SU-DHL-6 (cell line): ENCODE measurements at regions not wholly inside any gene's neighbourhood (a gene's known extent, or its start where the extent isn't known, plus 50 kb on each side); places are given as distances from the start of the nearest gene placed in this dataset.

Source experiments
- H2AFZ ChIP-seq: fragments of 200-600 bp; sonication (generic); 2 replicates; pipeline ENCODE4 v1.6.1; 2014; ENCODE audit warnings: low read depth, mild to moderate bottlenecking, moderate library complexity, mixed read lengths, antibody characterized with exemption, low read length; ENCODE audit not compliant: severe bottlenecking
- H3F3A ChIP-seq: fragments of 200-600 bp; shearing (Covaris generic); 2 replicates; pipeline ENCODE4 v1.6.0; 2016; ENCODE audit warnings: antibody characterized with exemption, mild to moderate bottlenecking; ENCODE audit not compliant: insufficient read depth
- H3K27ac ChIP-seq: fragments of 200-600 bp; sonication (generic); 2 replicates; pipeline ENCODE4 v1.5.1; 2016; ENCODE audit warnings: low read depth, mild to moderate bottlenecking, low read length, moderate library complexity, mixed read lengths
- H3K27me3 ChIP-seq: fragments of 200-600 bp; sonication (generic), shearing (Covaris generic); 2 replicates; pipeline ENCODE4 v1.6.0; 2014; ENCODE audit warnings: mild to moderate bottlenecking, low read length
- H3K36me3 ChIP-seq: fragments of 200-600 bp; sonication (generic); 2 replicates; pipeline ENCODE4 v1.6.1; 2014; ENCODE audit warnings: mild to moderate bottlenecking, low read length, mixed read lengths
- H3K4me2 ChIP-seq: fragments of 300-600, 200-600 bp; shearing (Covaris generic), sonication (generic); 2 replicates; pipeline ENCODE4 v1.6.0; 2014; ENCODE audit warnings: low read length, low read depth, mild to moderate bottlenecking; ENCODE audit not compliant: poor library complexity, severe bottlenecking
- H3K4me3 ChIP-seq: fragments of 200-600 bp; sonication (generic); 2 replicates; pipeline ENCODE4 v1.5.1; 2014; ENCODE audit warnings: antibody characterized with exemption, low read length, mild to moderate bottlenecking, mixed read lengths; ENCODE audit not compliant: insufficient read depth, poor library complexity, severe bottlenecking
- H3K79me2 ChIP-seq: fragments of 200-600 bp; sonication (generic); 2 replicates; pipeline ENCODE4 v1.6.1; 2014; ENCODE audit warnings: mild to moderate bottlenecking, low read length, moderate library complexity; ENCODE audit not compliant: insufficient read depth
- H3K9ac ChIP-seq: fragments of 200-600 bp; sonication (generic); 2 replicates; pipeline ENCODE4 v1.7.0; 2014; ENCODE audit warnings: mild to moderate bottlenecking, low read length
- H3K9me2 ChIP-seq: fragments of 200-600 bp; sonication (generic); replicated peaks from 2 replicates; pipeline ENCODE4 v1.6.1; 2014; ENCODE audit warnings: low read length; ENCODE audit not compliant: insufficient read depth
- H3K9me3 ChIP-seq: fragments of 200-600 bp; sonication (generic); 2 replicates; pipeline ENCODE4 v1.6.1; 2014; ENCODE audit warnings: low read length, mixed read lengths; ENCODE audit not compliant: insufficient read depth
- H4K20me1 ChIP-seq: fragments of 200-600 bp; sonication (generic); 2 replicates; pipeline ENCODE4 v1.6.1; 2014; ENCODE audit warnings: low read depth, mild to moderate bottlenecking, antibody characterized with exemption, low read length, moderate library complexity, mixed read lengths
- CTCF ChIP-seq: fragments of 200-600 bp; sonication (generic); IDR thresholded peaks from one replicate; pipeline ENCODE4 v1.5.1; 2017; ENCODE audit warnings: antibody characterized with exemption, mild to moderate bottlenecking, low read length, moderate library complexity; ENCODE audit not compliant: insufficient read depth, poor library complexity, severe bottlenecking
- EZH2phosphoT487 ChIP-seq: fragments of 200-600 bp; sonication (generic), shearing (Covaris generic); conservative IDR thresholded peaks from 2 replicates; pipeline ENCODE4 v1.6.1; 2018; ENCODE audit warnings: mild to moderate bottlenecking, antibody characterized with exemption, low read length, moderate library complexity, mixed read lengths

- Histone ChIP-seq H3K27ac (no peak overlapping the region), H3F3A (no peaks in the 10 kb centered on the region), H4K20me1 (no peaks in the 10 kb centered on the region), H3K4me3 (no peak overlapping the region), H3K27me3 (no peaks in the 10 kb centered on the region), H3K9ac (no peak overlapping the region), H3K79me2 (no peaks in the 10 kb centered on the region), H3K4me2 (no peak overlapping the region), H3K9me3 (no peaks in the 10 kb centered on the region), H2AFZ (no peak overlapping the region), H3K9me2 (no peaks in the 10 kb centered on the region), H3K36me3 (no peaks in the 10 kb centered on the region)
- TF ChIP-seq EZH2phosphoT487 (no peak), CTCF (no peak)
Measured at GRCh38 chr20:16123623-16124022, 449.6 kb downstream of the KIF16B start.

GRCh38 chr20:16119909-16120308 lies 453.3 kb downstream of the KIF16B start:
- Histone ChIP-seq H3K4me2 (no peak overlapping the region), H3K36me3 (no peaks in the 10 kb centered on the region), H3K27me3 (no peaks in the 10 kb centered on the region), H3K9ac (no peak overlapping the region), H4K20me1 (no peaks in the 10 kb centered on the region), H3F3A (no peaks in the 10 kb centered on the region), H3K4me3 (no peak overlapping the region), H3K9me2 (no peaks in the 10 kb centered on the region), H2AFZ (no peak overlapping the region), H3K9me3 (no peaks in the 10 kb centered on the region), H3K79me2 (no peaks in the 10 kb centered on the region), H3K27ac (no peak overlapping the region)
- no peak for TF ChIP-seq CTCF
- no peak for TF ChIP-seq EZH2phosphoT487

GRCh38 chr20:16115911-16116552 lies 457.2 kb downstream of the KIF16B start:
- no peak overlapping the region for H3K4me2 ChIP-seq
- H3K27ac ChIP-seq = no peak overlapping the region

More at GRCh38 chr20:16115911-16116552, 457.2 kb downstream of the KIF16B start:
- Histone ChIP-seq H3K79me2 (no peaks in the 10 kb centered on the region), H3K9ac (no peak overlapping the region), H3K36me3 (no peaks in the 10 kb centered on the region), H3K27me3 (no peaks in the 10 kb centered on the region), H3K4me3 (no peak overlapping the region), H3K9me3 (no peaks in the 10 kb centered on the region), H3K9me2 (no peaks in the 10 kb centered on the region), H4K20me1 (no peaks in the 10 kb centered on the region), H3F3A (no peaks in the 10 kb centered on the region), H2AFZ (no peak overlapping the region)
- TF ChIP-seq CTCF (no peak), EZH2phosphoT487 (no peak)
